H9 (cell line): ENCODE measurements at regions not wholly inside any gene's neighbourhood (a gene's known extent, or its start where the extent isn't known, plus 50 kb on each side); places are given as distances from the start of the nearest gene placed in this dataset.

Experiments used
- DNase-seq: peaks from one replicate; pipeline ENCODE4 v3.0.0-alpha.2; 2017
- H2AFZ ChIP-seq: one replicate; pipeline ENCODE4 v1.6.1; 2013; ENCODE audit warnings: mild to moderate bottlenecking, low read length, control low read depth, moderate library complexity
- H2AK5ac ChIP-seq: 2 replicates; pipeline ENCODE4 v1.6.1; 2013; ENCODE audit warnings: low read length, control low read depth, mixed read lengths; ENCODE audit not compliant: insufficient read length
- H2BK120ac ChIP-seq: one replicate; pipeline ENCODE4 v1.6.1; 2013; ENCODE audit warnings: low read depth, mild to moderate bottlenecking, low read length, control low read depth, inconsistent platforms; ENCODE audit not compliant: poor library complexity, severe bottlenecking
- H2BK12ac ChIP-seq: 2 replicates; pipeline ENCODE4 v1.6.1; 2013; ENCODE audit warnings: low read length, control low read depth, mixed read lengths, low read depth; ENCODE audit not compliant: insufficient read length
- H2BK15ac ChIP-seq: 2 replicates; pipeline ENCODE4 v1.6.1; 2013; ENCODE audit warnings: low read depth, low read length, control low read depth
- H2BK20ac ChIP-seq: one replicate; pipeline ENCODE4 v1.6.1; 2013; ENCODE audit warnings: low read depth, mild to moderate bottlenecking, low read length, control low read depth, inconsistent platforms; ENCODE audit not compliant: poor library complexity, severe bottlenecking
- H2BK5ac ChIP-seq: 2 replicates; pipeline ENCODE4 v1.6.1; 2013; ENCODE audit warnings: low read length, control low read depth, mixed read lengths; ENCODE audit not compliant: insufficient read length
- H3K14ac ChIP-seq: 2 replicates; pipeline ENCODE4 v1.6.1; 2013; ENCODE audit warnings: low read length, control low read depth; ENCODE audit not compliant: insufficient read depth
- H3K18ac ChIP-seq: 2 replicates; pipeline ENCODE4 v1.6.1; 2013; ENCODE audit warnings: low read depth, mild to moderate bottlenecking, mixed read lengths, low read length, control low read depth; ENCODE audit not compliant: insufficient read length
- H3K23ac ChIP-seq: 2 replicates; pipeline ENCODE4 v1.6.1; 2013; ENCODE audit warnings: low read length, control low read depth, mixed read lengths, low read depth; ENCODE audit not compliant: insufficient read length
- H3K23me2 ChIP-seq: 2 replicates; pipeline ENCODE4 v1.6.1; 2013; ENCODE audit warnings: low read depth, mild to moderate bottlenecking, mixed read lengths, low read length, control low read depth; ENCODE audit not compliant: insufficient read length, poor library complexity, severe bottlenecking
- H3K27ac ChIP-seq: 2 replicates; pipeline ENCODE4 v1.5.1; 2013; ENCODE audit warnings: low read length, control low read depth, mixed read lengths, low read depth; ENCODE audit not compliant: insufficient read length
- H3K27me3 ChIP-seq: 2 replicates; pipeline ENCODE4 v1.6.1; 2013; ENCODE audit warnings: low read length, control low read depth, inconsistent platforms; ENCODE audit not compliant: insufficient read depth
- H3K4ac ChIP-seq: 2 replicates; pipeline ENCODE4 v1.6.1; 2013; ENCODE audit warnings: low read depth, mild to moderate bottlenecking, control low read depth, inconsistent platforms, low read length, moderate library complexity
- H3K4me1 ChIP-seq: 2 replicates; pipeline ENCODE4 v1.6.1; 2013; ENCODE audit warnings: low read length, control low read depth, inconsistent platforms; ENCODE audit not compliant: insufficient read depth
- H3K4me2 ChIP-seq: 2 replicates; pipeline ENCODE4 v1.6.1; 2013; ENCODE audit warnings: low read length, control low read depth, mixed read lengths; ENCODE audit not compliant: insufficient read length, insufficient read depth
- H3K56ac ChIP-seq: 2 replicates; pipeline ENCODE4 v1.6.1; 2013; ENCODE audit warnings: low read depth, mild to moderate bottlenecking, mixed read lengths, low read length, control low read depth; ENCODE audit not compliant: insufficient read length
- H3K79me1 ChIP-seq: 2 replicates; pipeline ENCODE4 v1.6.1; 2013; ENCODE audit warnings: low read depth, mild to moderate bottlenecking, moderate library complexity, low read length, control low read depth, inconsistent platforms; ENCODE audit not compliant: insufficient read depth, poor library complexity, severe bottlenecking
- H3K79me2 ChIP-seq: 2 replicates; pipeline ENCODE4 v1.6.1; 2013; ENCODE audit warnings: low read length, control low read depth, inconsistent platforms; ENCODE audit not compliant: insufficient read depth
- H3K9ac ChIP-seq: 2 replicates; pipeline ENCODE4 v1.6.1; 2013; ENCODE audit warnings: low read length, control low read depth, mixed read lengths; ENCODE audit not compliant: insufficient read length; ENCODE audit errors: extremely low read depth
- H3K9me3 ChIP-seq: one replicate; pipeline ENCODE4 v1.6.1; 2013; ENCODE audit warnings: low read depth, low read length, inconsistent platforms; ENCODE audit not compliant: control insufficient read depth
- H3T11ph ChIP-seq: one replicate; pipeline ENCODE4 v1.6.1; 2013; ENCODE audit warnings: mild to moderate bottlenecking, low read length, control low read depth, inconsistent platforms
- H4K20me1 ChIP-seq: one replicate; pipeline ENCODE4 v1.6.1; 2013; ENCODE audit not compliant: control insufficient read depth, insufficient read length, insufficient read depth
- H4K5ac ChIP-seq: 2 replicates; pipeline ENCODE4 v1.6.1; 2013; ENCODE audit warnings: low read depth, mild to moderate bottlenecking, mixed read lengths, low read length, control low read depth; ENCODE audit not compliant: insufficient read length
- H4K8ac ChIP-seq: replicated peaks from 2 replicates; pipeline ENCODE4 v1.6.1; 2013; ENCODE audit warnings: low read length, control low read depth, mixed read lengths, low read depth; ENCODE audit not compliant: insufficient read length
- H4K91ac ChIP-seq: 2 replicates; pipeline ENCODE4 v1.6.1; 2013; ENCODE audit warnings: low read depth, mild to moderate bottlenecking, moderate library complexity, mixed read lengths, low read length, control low read depth; ENCODE audit not compliant: insufficient read length
- H3K27ac Mint-ChIP-seq, 3 experiments: 2 replicates in 2 of 3; 3 replicates in 1 of 3; pipeline ENCODE4 v1.8.0; 2020 to 2021; ENCODE audit warnings: mixed read lengths in 3 of 3, mild to moderate bottlenecking in 1 of 3, moderate library complexity in 1 of 3
- H3K27me3 Mint-ChIP-seq: 2 replicates; pipeline ENCODE4 v1.8.0; 2021; ENCODE audit warnings: low read depth, mild to moderate bottlenecking, moderate library complexity, mixed read lengths
- H3K36me3 Mint-ChIP-seq, 3 experiments: 2 replicates in 2 of 3; 3 replicates in 1 of 3; pipeline ENCODE4 v1.8.0; 2020 to 2021; ENCODE audit warnings: low read depth in 3 of 3, mixed read lengths in 3 of 3; ENCODE audit not compliant: insufficient read depth in 1 of 3
- H3K4me1 Mint-ChIP-seq, 2 experiments: 2 replicates each; pipeline ENCODE4 v1.8.0; 2020; ENCODE audit warnings: mixed read lengths in 2 of 2
- H3K4me3 Mint-ChIP-seq, 2 experiments: 2 replicates in 1 of 2; 3 replicates in 1 of 2; pipeline ENCODE4 v1.8.0; 2020 to 2021; ENCODE audit warnings: mild to moderate bottlenecking in 2 of 2, mixed read lengths in 2 of 2, moderate library complexity in 1 of 2
- H3K9me3 Mint-ChIP-seq, 2 experiments: 2 replicates in 1 of 2; 3 replicates in 1 of 2; pipeline ENCODE4 v1.8.0; 2020; ENCODE audit warnings: mild to moderate bottlenecking in 2 of 2, mixed read lengths in 2 of 2, moderate library complexity in 1 of 2
- CTCF ChIP-seq: fragments of 200-600 bp; sonication (generic); conservative IDR thresholded peaks from 3 replicates; pipeline ENCODE4 v1.8.0; 2021; ENCODE audit warnings: antibody characterized with exemption, mild to moderate bottlenecking

GRCh38 chr3:95334461-95334860 lies 1271.6 kb downstream of the NSUN3 start:
- H3K36me3 Mint-ChIP-seq, result peaks cover 0 to 4% (median 3%) of the 10 kb centered on the region in 3 experiments; a peak in 3 of 7 replicates
- Histone ChIP-seq H3K4me2 (no peak overlapping the region), H3K14ac (no peak overlapping the region), H4K8ac (no peak overlapping the region), H3K27me3 (no peaks in the 10 kb centered on the region), H3K4ac (no peak overlapping the region), H2AFZ (no peak overlapping the region), H4K5ac (no peak overlapping the region), H2BK5ac (no peak overlapping the region), H2BK15ac (no peak overlapping the region), H3K23me2 (no peaks in the 10 kb centered on the region), H3T11ph (no peak overlapping the region), H3K4me1 (no peaks in the 10 kb centered on the region), H3K56ac (no peak overlapping the region), H4K20me1 (no peaks in the 10 kb centered on the region), H3K9ac (no peak overlapping the region), H4K91ac (no peak overlapping the region), H3K18ac (no peak overlapping the region), H3K27ac (no peak overlapping the region), H3K79me1 (no peaks in the 10 kb centered on the region), H2BK12ac (no peak overlapping the region), H3K79me2 (no peaks in the 10 kb centered on the region), H2AK5ac (no peak overlapping the region), H3K23ac (no peak overlapping the region), H3K9me3 (no peaks in the 10 kb centered on the region), H2BK120ac (no peak overlapping the region), H2BK20ac (no peak overlapping the region)
- no peak for TF ChIP-seq CTCF
- no peak overlapping the region for H3K27ac Mint-ChIP-seq
- H3K4me3 Mint-ChIP-seq, result no peak overlapping the region
- peaks cover under 1% of the 10 kb centered on the region in 2 experiments; a peak in 4 of 5 replicates for H3K9me3 Mint-ChIP-seq
- no peaks in the 10 kb centered on the region for H3K27me3 Mint-ChIP-seq
- H3K4me1 Mint-ChIP-seq, result peaks cover 0 to 4% of the 10 kb centered on the region in 2 experiments; a peak in 2 of 4 replicates
- DNase-seq, result no peak
